ENCODE measurements at regions not wholly inside any gene's neighbourhood (a gene's known extent, or its start where the extent isn't known, plus 50 kb on each side); places are given as distances from the start of the nearest gene placed in this dataset.
A peak's percentile ranks its signal among the peaks of the same experiment; 100 is the strongest.
"Not testable (repeated sequence)": the region's sequence is repeated elsewhere in the genome, so short reads cannot be mapped to it uniquely, and the experiment has no call there.

- DNase-seq: not testable (repeated sequence)
Measured at GRCh38 chr21:14008006-14008405, 202.7 kb downstream of the LIPI start.

- not testable (repeated sequence) for DNase-seq
Measured at GRCh38 chr21:14006144-14006543, 204.6 kb downstream of the LIPI start.

- not testable (repeated sequence) for DNase-seq
Measured at GRCh38 chr21:13986996-13987958, 223.5 kb downstream of the LIPI start.

GRCh38 chr21:13985865-13986863, 224.6 kb downstream of the LIPI start:
- not testable (repeated sequence) for DNase-seq

- not testable (repeated sequence) for DNase-seq
Measured at GRCh38 chr21:13985137-13985864, 225.5 kb downstream of the LIPI start.

GRCh38 chr21:13984728-13985127, 226.0 kb downstream of the LIPI start:
- DNase-seq: not testable (repeated sequence)

- not testable (repeated sequence) for DNase-seq
Measured at GRCh38 chr21:13981176-13982087, 229.3 kb downstream of the LIPI start.

- peak; percentile 26 to 32 for DNase-seq
Measured at GRCh38 chr21:13980115-13980662, 230.6 kb downstream of the LIPI start.

- DNase-seq: not testable (repeated sequence)
Measured at GRCh38 chr21:13979608-13980007, 231.1 kb downstream of the LIPI start.

GRCh38 chr21:13974582-13974981, 236.2 kb downstream of the LIPI start:
- not testable (repeated sequence) for DNase-seq

- not testable (repeated sequence) for DNase-seq
Measured at GRCh38 chr21:13969853-13970252, 240.9 kb downstream of the LIPI start.

GRCh38 chr21:13969002-13969401, 241.8 kb downstream of the LIPI start:
- DNase-seq: not testable (repeated sequence)

GRCh38 chr21:13963259-13963658, 247.5 kb downstream of the LIPI start:
- DNase-seq: peak in 1 of 2 experiments; percentile 1

GRCh38 chr21:13937236-13937635, 273.5 kb downstream of the LIPI start:
- no peak for DNase-seq

GRCh38 chr21:13936033-13936937, 274.5 kb downstream of the LIPI start:
- DNase-seq: not testable (repeated sequence)

- DNase-seq: not testable (repeated sequence)
Measured at GRCh38 chr21:13935396-13936032, 275.2 kb downstream of the LIPI start.

GRCh38 chr21:13934887-13935342, 275.8 kb downstream of the LIPI start:
- not testable (repeated sequence) for DNase-seq

- not testable (repeated sequence) for DNase-seq
Measured at GRCh38 chr21:13923175-13923574, 287.6 kb downstream of the LIPI start.

- not testable (repeated sequence) for DNase-seq
Measured at GRCh38 chr21:13921455-13921854, 289.3 kb downstream of the LIPI start.
